ENCODE measurements at regions not wholly inside any gene's neighbourhood (a gene's known extent, or its start where the extent isn't known, plus 50 kb on each side); places are given as distances from the start of the nearest gene placed in this dataset.

DNA sequence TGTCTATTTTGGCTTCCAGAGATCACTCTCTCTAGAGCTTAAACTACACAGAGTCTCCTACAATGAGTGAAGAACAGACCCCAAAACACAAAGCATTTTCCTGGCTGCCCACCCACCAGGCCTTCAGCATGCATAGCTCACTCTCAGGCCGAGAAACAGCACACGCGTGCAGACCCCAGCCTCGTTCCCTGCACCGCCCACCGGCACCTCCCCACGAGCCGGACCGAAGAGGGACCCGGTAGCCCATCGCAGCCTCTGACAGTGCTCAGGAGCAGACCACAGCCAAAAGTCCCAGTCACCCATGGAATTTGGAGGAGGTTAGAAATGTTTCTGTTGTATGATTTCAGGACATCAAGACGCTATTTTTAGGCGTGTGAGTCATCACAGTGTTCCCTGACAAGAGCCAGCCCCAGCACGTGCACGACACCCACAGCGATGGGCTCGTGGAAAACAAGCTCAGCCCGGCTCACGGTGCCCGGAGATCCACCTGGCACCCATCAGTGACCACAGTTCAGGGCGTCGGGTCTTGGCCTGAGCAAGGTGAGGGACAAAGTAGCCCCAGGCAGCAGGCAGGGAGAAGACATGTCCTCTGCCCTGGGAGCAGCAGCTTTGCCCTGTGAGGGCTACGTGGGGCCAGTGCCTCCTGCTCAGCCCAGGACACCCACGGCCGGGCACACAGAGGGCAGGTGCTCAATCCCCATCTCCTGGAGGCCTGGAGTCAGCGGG, 50.1 kb upstream of the SPACA7 start (continued):
- TF ChIP-seq FOSL1 (IDR thresholded peaks at IDR 0.05; ENCODE audit: low read depth), result no peak
- no peak for TF ChIP-seq POLR2A (IDR thresholded peaks at IDR 0.05; ENCODE audit: borderline replicate concordance, extremely low read depth, insufficient read depth, insufficient read length)
- TF ChIP-seq TCF7L2 (IDR thresholded peaks at IDR 0.05; ENCODE audit: borderline replicate concordance, extremely low read depth, insufficient read depth, insufficient read length), result no peak
- TF ChIP-seq CBX3 (IDR thresholded peaks at IDR 0.05; ENCODE audit: low read depth), result no peak
